Liver (tissue), 3 donors: ENCODE measurements at regions not wholly inside any gene's neighbourhood (a gene's known extent, or its start where the extent isn't known, plus 50 kb on each side); places are given as distances from the start of the nearest gene placed in this dataset.

Source experiments
- EGR1 ChIP-seq, 2 donors: IDR thresholded peaks; 2 replicates each; pipeline ENCODE4 v1.6.1; 2016 to 2018; ENCODE audit warnings: antibody characterized with exemption in 2 of 2, low read depth in 2 of 2
- FOXA1 ChIP-seq: IDR thresholded peaks from 2 replicates; pipeline ENCODE4 v1.6.1; 2016; ENCODE audit warnings: antibody characterized with exemption
- GABPA ChIP-seq, 2 donors: IDR thresholded peaks in 1 of 2; conservative IDR thresholded peaks in 1 of 2; 2 replicates each; pipeline ENCODE4 v1.6.1; 2016; ENCODE audit warnings: antibody characterized with exemption in 2 of 2, mild to moderate bottlenecking in 1 of 2, moderate library complexity in 1 of 2
- SP1 ChIP-seq: IDR thresholded peaks from 2 replicates; pipeline ENCODE4 v1.6.1; 2018; ENCODE audit warnings: antibody characterized with exemption, mild to moderate bottlenecking
- TAF1 ChIP-seq: conservative IDR thresholded peaks from 2 replicates; pipeline ENCODE4 v1.6.1; 2016; ENCODE audit warnings: antibody characterized with exemption, mild to moderate bottlenecking
- YY1 ChIP-seq: IDR thresholded peaks from 2 replicates; pipeline ENCODE4 v1.6.1; 2016; ENCODE audit warnings: antibody characterized with exemption, mild to moderate bottlenecking
- TF ChIP-seq, protein P1 (sequence below): fragments of 150-350 bp; IDR thresholded peaks from 2 replicates; pipeline ENCODE4 v1.5.1; 2017; ENCODE audit warnings: improper control_type of control experiment, low read depth, low read length; ENCODE audit not compliant: missing input control
- TF ChIP-seq, protein P2 (sequence below): IDR thresholded peaks from 2 replicates; pipeline ENCODE4 v1.6.1; 2016; ENCODE audit warnings: antibody characterized with exemption, mild to moderate bottlenecking
- donor health status: healthy.
- donor health status: healthy.

DNA sequence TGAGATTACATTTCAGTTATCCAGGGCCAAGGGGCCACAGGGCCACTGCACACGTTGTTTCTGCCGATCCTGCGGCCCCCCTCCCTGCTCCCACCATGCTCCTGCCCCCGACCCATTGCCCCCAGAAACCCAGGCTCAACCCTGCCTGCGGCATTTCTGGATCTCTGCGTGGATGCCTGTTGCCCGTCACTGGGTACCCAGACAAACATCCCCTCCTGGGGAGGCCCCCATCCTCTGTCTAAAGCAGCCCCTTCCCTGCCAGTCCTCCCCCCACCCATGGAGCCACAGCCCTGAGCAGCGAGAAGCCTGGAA is 326.4 kb upstream of the SFSWAP start:
- TF ChIP-seq SP1 (no peak), GABPA (IDR thresholded peaks at IDR 0.05 in 1 of 2, conservative IDR thresholded peaks at IDR 0.05 in 1 of 2) (no peak), FOXA1 (no peak), TAF1 (no peak), EGR1 (IDR thresholded peaks at IDR 0.05; ENCODE audit: low read depth in 2 of 2) (no peak), YY1 (no peak)
- TF ChIP-seq, protein P1, sequence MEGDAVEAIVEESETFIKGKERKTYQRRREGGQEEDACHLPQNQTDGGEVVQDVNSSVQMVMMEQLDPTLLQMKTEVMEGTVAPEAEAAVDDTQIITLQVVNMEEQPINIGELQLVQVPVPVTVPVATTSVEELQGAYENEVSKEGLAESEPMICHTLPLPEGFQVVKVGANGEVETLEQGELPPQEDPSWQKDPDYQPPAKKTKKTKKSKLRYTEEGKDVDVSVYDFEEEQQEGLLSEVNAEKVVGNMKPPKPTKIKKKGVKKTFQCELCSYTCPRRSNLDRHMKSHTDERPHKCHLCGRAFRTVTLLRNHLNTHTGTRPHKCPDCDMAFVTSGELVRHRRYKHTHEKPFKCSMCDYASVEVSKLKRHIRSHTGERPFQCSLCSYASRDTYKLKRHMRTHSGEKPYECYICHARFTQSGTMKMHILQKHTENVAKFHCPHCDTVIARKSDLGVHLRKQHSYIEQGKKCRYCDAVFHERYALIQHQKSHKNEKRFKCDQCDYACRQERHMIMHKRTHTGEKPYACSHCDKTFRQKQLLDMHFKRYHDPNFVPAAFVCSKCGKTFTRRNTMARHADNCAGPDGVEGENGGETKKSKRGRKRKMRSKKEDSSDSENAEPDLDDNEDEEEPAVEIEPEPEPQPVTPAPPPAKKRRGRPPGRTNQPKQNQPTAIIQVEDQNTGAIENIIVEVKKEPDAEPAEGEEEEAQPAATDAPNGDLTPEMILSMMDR: no peak
- TF ChIP-seq, protein P2, sequence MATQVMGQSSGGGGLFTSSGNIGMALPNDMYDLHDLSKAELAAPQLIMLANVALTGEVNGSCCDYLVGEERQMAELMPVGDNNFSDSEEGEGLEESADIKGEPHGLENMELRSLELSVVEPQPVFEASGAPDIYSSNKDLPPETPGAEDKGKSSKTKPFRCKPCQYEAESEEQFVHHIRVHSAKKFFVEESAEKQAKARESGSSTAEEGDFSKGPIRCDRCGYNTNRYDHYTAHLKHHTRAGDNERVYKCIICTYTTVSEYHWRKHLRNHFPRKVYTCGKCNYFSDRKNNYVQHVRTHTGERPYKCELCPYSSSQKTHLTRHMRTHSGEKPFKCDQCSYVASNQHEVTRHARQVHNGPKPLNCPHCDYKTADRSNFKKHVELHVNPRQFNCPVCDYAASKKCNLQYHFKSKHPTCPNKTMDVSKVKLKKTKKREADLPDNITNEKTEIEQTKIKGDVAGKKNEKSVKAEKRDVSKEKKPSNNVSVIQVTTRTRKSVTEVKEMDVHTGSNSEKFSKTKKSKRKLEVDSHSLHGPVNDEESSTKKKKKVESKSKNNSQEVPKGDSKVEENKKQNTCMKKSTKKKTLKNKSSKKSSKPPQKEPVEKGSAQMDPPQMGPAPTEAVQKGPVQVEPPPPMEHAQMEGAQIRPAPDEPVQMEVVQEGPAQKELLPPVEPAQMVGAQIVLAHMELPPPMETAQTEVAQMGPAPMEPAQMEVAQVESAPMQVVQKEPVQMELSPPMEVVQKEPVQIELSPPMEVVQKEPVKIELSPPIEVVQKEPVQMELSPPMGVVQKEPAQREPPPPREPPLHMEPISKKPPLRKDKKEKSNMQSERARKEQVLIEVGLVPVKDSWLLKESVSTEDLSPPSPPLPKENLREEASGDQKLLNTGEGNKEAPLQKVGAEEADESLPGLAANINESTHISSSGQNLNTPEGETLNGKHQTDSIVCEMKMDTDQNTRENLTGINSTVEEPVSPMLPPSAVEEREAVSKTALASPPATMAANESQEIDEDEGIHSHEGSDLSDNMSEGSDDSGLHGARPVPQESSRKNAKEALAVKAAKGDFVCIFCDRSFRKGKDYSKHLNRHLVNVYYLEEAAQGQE: no peak
